ENCODE measurements at regions not wholly inside any gene's neighbourhood (a gene's known extent, or its start where the extent isn't known, plus 50 kb on each side); places are given as distances from the start of the nearest gene placed in this dataset.

DNA sequence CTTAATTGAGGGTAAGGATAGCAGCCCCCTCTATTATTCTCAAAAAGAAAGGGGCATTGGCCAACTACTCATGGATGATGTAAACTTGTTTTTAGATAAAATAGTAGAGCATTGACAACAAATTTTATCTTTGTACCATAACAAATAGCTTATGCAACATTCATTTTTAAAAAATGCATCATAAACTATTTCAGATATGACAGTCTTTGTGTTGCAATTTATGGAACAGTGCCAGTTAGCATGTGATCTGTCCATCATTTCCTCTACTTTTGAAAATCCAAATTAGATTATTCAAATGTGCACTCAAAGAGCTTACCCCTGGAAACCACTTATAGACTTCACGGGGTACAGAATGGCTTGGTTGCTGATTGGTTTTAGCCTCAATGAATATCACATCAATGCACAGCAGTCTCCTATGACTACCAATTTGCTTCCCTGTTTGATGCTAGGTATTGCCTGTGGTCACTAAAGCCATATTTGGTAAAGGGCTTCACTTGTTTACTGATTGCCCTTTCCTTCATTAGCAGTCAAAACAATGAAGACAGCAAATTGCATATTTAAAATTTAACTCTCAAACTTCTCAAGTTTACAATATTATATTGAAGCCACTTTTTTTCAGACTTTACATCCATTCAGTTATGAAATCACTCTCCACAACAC lies 274.9 kb upstream of the MGAT4C start:
- Mint-ChIP-seq H3K36me3 (ENCODE audit: low read depth) (no peaks in the 10 kb centered on the region), H3K27ac (no peak overlapping the region), H3K27me3 (ENCODE audit: low read depth) (no peaks in the 10 kb centered on the region), H3K4me3 (no peak overlapping the region), H3K4me1 (ENCODE audit: low read depth) (no peaks in the 10 kb centered on the region), H3K9me3 (peaks cover 10% of the 10 kb centered on the region)
- DNase-seq (ENCODE audit: low spot score): no peak

DNA sequence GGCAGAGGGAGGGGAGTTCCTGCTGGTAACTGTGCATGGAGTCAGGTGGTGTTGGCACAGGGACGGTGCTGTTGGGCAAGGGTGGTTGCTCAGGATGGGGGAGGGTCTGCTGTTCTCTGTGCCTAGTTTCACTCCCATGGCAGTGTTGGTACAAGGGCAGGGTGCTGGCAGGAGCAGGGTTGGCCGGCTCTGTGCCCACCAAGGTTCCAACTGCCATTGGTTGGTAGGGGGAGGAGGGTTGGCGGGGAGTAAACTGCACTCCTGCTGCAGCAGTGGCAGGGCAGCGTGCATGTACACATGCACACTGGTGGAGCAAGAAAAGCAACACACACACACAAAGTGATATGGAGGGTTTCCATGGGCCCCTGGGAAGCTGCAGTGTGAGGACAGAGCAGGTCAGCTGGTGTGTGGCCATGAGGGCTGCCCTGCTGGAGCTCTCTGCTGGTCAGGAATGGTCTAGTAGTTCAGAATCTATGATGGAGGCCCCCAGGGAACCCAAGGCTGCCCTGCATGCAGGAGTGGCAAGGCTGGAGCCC lies 269.9 kb upstream of the MGAT4C start:
- Mint-ChIP-seq H3K36me3 (ENCODE audit: low read depth) (no peaks in the 10 kb centered on the region), H3K27ac (no peak overlapping the region), H3K4me3 (no peak overlapping the region), H3K9me3 (peaks cover 41% of the 10 kb centered on the region), H3K4me1 (ENCODE audit: low read depth) (no peaks in the 10 kb centered on the region), H3K27me3 (ENCODE audit: low read depth) (no peaks in the 10 kb centered on the region)
- no peak for DNase-seq (ENCODE audit: low spot score)

DNA sequence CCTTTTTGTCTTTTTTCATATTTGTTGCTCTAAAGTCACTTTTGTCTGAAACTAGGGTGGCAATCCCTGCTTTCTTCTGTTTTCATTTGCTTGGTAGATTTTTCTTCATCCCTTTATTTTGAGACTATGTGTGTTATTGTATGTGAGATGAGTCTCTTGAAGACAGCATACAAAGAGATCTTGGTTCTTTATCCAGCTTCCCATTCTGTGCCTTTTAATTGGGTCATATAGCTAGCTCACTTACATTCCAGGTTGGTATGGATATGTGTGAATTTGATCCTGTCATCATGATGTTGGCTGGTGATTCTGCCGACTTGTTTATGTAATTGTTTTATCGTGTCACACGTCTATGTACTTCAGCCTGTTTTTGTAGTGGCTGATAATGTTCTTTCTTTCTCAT lies 267.7 kb upstream of the MGAT4C start:
- no peak for DNase-seq (ENCODE audit: low spot score)
- Mint-ChIP-seq H3K27me3 (ENCODE audit: low read depth) (no peaks in the 10 kb centered on the region), H3K27ac (no peak overlapping the region), H3K4me3 (no peak overlapping the region), H3K4me1 (ENCODE audit: low read depth) (no peaks in the 10 kb centered on the region), H3K36me3 (ENCODE audit: low read depth) (no peaks in the 10 kb centered on the region), H3K9me3 (peaks cover 41% of the 10 kb centered on the region)

DNA sequence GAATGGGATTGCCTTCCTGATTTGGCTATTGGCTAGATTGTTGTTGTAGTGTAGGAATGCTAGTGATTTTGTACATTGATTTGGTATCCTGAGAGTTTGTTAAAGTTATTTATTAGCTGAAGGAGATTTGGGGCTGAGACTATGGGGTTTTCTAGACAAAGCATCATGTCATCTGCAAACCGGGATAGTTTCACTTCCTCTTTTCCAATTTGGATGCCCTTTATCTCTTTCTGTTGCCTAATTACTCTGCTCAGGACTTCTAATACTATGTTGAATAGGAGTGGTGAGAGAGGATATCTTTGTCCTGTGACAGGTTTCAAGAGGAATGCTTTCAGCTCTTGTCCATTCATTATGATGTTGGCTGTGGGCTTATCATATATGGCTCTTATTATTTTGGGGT lies 265.7 kb upstream of the MGAT4C start:
- no peaks in the 10 kb centered on the region for H3K36me3 Mint-ChIP-seq (ENCODE audit: low read depth)
- H3K27me3 Mint-ChIP-seq (ENCODE audit: low read depth): no peaks in the 10 kb centered on the region
- no peak overlapping the region for H3K4me3 Mint-ChIP-seq
- H3K4me1 Mint-ChIP-seq (ENCODE audit: low read depth): no peaks in the 10 kb centered on the region
- H3K27ac Mint-ChIP-seq: no peak overlapping the region
- H3K9me3 Mint-ChIP-seq: peaks cover 33% of the 10 kb centered on the region
- no peak for DNase-seq (ENCODE audit: low spot score)

DNA sequence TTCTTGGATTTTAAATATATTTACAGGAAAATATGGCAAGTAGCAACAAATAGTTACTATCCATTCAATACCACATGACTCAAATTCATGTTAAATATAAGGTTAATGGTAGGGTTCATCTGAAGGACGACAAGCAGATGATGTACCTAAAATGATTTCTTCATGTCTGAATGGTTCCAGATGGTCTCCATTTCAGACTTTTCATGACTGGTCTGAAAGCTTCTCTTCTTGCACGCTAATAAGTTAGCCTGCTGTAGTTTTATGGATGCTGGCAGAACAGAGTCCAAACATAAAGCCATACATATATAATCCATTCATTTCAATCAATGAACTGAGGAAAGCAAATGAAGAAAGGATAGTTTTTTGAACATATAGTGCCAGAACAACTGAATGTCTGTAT lies 257.0 kb upstream of the MGAT4C start:
- no peak overlapping the region for H3K27ac Mint-ChIP-seq
- no peak overlapping the region for H3K4me3 Mint-ChIP-seq
- H3K9me3 Mint-ChIP-seq: peaks cover 13% of the 10 kb centered on the region
- no peaks in the 10 kb centered on the region for H3K36me3 Mint-ChIP-seq (ENCODE audit: low read depth)
- H3K4me1 Mint-ChIP-seq (ENCODE audit: low read depth): no peaks in the 10 kb centered on the region
- H3K27me3 Mint-ChIP-seq (ENCODE audit: low read depth): no peaks in the 10 kb centered on the region
- DNase-seq (ENCODE audit: low spot score): no peak

DNA sequence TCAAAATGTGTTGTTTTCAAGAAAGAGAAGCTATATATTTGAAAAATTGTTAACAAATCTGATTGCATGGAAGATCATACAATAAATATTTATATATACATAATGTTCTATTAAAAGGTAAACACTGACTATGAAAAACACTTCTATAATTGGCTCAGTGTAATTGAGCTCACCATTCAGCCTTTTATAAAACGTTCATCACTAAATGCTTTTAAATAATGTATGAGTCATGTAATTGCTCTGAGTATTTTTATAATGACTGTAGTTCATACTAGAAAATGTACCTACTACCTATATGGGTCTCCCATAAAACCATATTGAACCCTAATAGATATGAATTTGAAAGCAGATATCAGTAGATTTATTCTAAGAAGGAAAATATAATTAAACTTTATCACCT lies 240.4 kb upstream of the MGAT4C start:
- Mint-ChIP-seq H3K9me3 (peaks cover 8% of the 10 kb centered on the region), H3K4me1 (ENCODE audit: low read depth) (no peaks in the 10 kb centered on the region), H3K36me3 (ENCODE audit: low read depth) (no peaks in the 10 kb centered on the region), H3K27ac (no peak overlapping the region), H3K4me3 (no peak overlapping the region), H3K27me3 (ENCODE audit: low read depth) (no peaks in the 10 kb centered on the region)
- no peak for DNase-seq (ENCODE audit: low spot score)

DNA sequence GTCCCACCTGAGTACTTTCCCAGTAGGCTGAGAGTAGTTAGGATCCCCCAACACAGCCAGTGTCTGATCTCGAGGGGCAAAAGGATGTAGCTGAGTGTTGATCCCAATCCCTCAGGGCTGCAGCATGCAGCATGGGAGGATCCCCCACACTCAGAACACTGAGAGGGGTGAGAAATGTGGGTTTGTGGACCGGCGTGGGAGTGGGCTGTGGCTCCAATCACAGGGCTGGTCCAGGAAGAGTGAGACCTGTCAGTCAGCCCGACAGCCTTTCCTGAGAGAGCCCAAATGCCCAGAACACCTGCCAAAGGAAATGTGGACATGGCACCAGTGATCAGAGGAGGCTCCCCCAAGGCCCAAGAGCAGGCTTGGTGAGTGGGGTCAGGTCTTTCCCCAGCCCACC lies 228.3 kb upstream of the MGAT4C start:
- no peak for DNase-seq (ENCODE audit: low spot score)
- Mint-ChIP-seq H3K4me3 (no peak overlapping the region), H3K36me3 (ENCODE audit: low read depth) (no peaks in the 10 kb centered on the region), H3K9me3 (peaks cover 18% of the 10 kb centered on the region), H3K27me3 (ENCODE audit: low read depth) (no peaks in the 10 kb centered on the region), H3K4me1 (ENCODE audit: low read depth) (no peaks in the 10 kb centered on the region), H3K27ac (no peak overlapping the region)

DNA sequence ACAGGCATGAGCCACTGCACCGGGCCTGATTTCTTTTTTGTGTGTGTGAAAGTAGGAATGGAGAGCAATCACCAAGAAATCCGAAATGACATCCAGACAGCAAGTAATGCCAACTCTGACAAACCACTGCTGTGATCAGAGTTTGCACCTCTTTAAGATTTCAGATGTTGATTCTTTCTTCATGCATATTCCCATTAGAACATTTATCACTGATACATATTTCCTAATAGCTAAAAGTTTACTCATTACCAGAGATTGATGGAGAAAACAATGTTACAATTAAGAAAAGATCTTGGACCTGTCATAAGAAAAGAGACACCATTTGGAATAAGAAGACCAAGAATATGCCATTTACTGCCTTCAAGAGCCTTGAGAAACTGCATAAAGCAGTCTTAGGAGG lies 217.0 kb upstream of the MGAT4C start:
- no peaks in the 10 kb centered on the region for H3K36me3 Mint-ChIP-seq (ENCODE audit: low read depth)
- no peak overlapping the region for H3K27ac Mint-ChIP-seq
- no peaks in the 10 kb centered on the region for H3K4me1 Mint-ChIP-seq (ENCODE audit: low read depth)
- H3K9me3 Mint-ChIP-seq: peaks cover 20% of the 10 kb centered on the region
- H3K4me3 Mint-ChIP-seq: no peak overlapping the region
- H3K27me3 Mint-ChIP-seq (ENCODE audit: low read depth): no peaks in the 10 kb centered on the region
- no peak for DNase-seq (ENCODE audit: low spot score)

DNA sequence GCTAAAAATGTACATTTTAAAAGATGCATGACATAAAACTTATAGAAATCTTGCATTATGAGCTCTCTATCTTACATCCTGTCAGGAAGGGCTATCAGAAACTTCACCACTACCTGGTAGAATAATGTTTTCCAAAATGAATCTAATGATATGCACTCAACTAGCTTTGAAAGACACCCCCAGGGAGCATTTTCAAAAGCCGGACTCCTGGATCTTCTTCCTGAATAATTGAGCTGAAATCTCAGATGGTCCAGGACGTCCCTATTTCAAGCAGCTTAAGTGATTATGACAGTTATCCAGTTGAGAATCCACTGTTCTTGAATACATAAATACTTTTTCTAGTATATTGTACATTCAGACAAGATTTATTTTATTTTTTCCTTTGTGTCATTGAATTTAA lies 200.6 kb upstream of the MGAT4C start:
- H3K9me3 Mint-ChIP-seq: no peaks in the 10 kb centered on the region
- DNase-seq (ENCODE audit: low spot score): no peak
- H3K27ac Mint-ChIP-seq: no peak overlapping the region
- H3K4me3 Mint-ChIP-seq: no peak overlapping the region
- no peaks in the 10 kb centered on the region for H3K27me3 Mint-ChIP-seq (ENCODE audit: low read depth)
- H3K4me1 Mint-ChIP-seq (ENCODE audit: low read depth): no peaks in the 10 kb centered on the region
- no peaks in the 10 kb centered on the region for H3K36me3 Mint-ChIP-seq (ENCODE audit: low read depth)

DNA sequence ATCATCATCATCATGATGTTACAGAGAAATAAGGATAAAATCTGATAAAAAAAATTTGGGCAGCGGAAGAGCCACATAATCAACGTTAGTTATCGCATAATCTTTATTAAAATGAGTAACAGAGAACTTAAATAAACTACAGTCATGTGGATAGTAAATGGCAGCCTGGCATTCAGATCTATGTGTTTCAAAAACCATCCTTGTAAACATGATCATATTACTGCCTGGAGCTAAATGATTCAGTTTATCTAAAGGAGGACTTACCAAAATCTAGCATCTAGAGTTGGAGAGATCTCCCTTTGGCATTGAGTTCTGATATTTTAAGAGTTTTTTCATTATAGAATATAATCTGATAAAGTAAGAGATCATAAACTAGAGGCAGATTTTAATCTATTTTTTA lies 200.1 kb upstream of the MGAT4C start:
- Mint-ChIP-seq H3K27ac (no peak overlapping the region), H3K4me3 (no peak overlapping the region), H3K36me3 (ENCODE audit: low read depth) (no peaks in the 10 kb centered on the region), H3K4me1 (ENCODE audit: low read depth) (no peaks in the 10 kb centered on the region), H3K27me3 (ENCODE audit: low read depth) (no peaks in the 10 kb centered on the region), H3K9me3 (no peaks in the 10 kb centered on the region)
- DNase-seq (ENCODE audit: low spot score): no peak

DNA sequence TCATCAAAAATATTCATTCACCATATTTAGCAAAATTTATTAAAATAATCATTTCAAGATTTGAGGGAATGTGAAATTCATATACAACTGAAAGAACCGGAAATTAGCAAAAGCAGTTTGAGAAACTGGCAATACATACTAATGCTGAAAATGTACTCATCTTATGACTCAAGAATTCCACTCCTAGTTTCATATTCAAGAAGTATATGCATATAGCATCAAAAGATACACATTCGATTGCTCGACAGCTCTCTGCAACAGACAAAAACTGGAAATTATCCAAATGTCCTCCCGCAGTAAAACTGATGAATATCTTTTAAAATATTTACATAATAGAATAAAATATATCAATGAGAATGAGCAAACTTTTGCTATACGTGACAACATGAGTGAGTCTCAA lies 189.2 kb upstream of the MGAT4C start:
- H3K36me3 Mint-ChIP-seq (ENCODE audit: low read depth): no peaks in the 10 kb centered on the region
- no peaks in the 10 kb centered on the region for H3K4me1 Mint-ChIP-seq (ENCODE audit: low read depth)
- H3K9me3 Mint-ChIP-seq: peaks cover 9% of the 10 kb centered on the region
- DNase-seq (ENCODE audit: low spot score): no peak
- H3K27me3 Mint-ChIP-seq (ENCODE audit: low read depth): no peaks in the 10 kb centered on the region
- no peak overlapping the region for H3K27ac Mint-ChIP-seq
- H3K4me3 Mint-ChIP-seq: no peak overlapping the region

DNA sequence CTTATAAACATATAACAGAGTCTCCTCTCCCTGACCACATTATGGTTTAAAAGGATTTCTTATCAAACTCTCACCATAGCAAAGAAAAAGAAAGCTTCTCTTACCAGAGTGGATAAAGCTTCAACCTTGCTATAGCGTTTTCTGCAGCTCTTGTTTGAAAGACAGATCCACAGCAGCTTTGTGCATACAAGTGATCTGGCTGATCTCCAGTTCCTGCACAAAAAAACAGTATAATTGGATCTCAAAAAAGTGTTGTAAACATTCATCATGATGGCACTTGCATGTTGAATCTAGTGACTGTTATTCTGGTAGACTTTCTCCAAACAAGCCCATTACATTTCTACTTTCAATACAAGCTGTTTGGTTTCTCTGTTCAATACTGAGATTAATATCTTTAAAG lies 178.9 kb upstream of the MGAT4C start:
- Mint-ChIP-seq H3K4me3 (no peak overlapping the region), H3K4me1 (ENCODE audit: low read depth) (no peaks in the 10 kb centered on the region), H3K9me3 (peaks cover 20% of the 10 kb centered on the region), H3K27ac (no peak overlapping the region), H3K36me3 (ENCODE audit: low read depth) (no peaks in the 10 kb centered on the region), H3K27me3 (ENCODE audit: low read depth) (no peaks in the 10 kb centered on the region)
- no peak for DNase-seq (ENCODE audit: low spot score)

DNA sequence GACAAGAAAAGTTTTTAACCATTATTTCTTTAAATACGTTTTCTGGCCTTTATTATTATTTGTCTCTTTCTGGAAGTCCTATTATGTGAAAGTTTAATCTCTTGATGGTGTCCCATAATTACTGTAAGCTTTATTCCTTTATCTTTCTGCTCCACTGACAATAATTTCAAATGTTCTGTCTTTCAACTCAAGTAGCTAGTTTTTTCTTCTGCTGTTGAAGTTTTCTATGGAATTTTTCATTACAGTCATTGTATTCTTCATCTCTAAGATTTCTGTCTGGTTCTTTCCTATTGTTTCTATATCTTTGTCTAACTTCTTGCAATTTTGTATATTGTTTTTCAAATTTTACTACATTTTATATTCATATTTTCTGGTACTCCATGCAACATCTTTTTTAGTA lies 173.6 kb upstream of the MGAT4C start:
- H3K9me3 Mint-ChIP-seq: peaks cover 35% of the 10 kb centered on the region
- no peak overlapping the region for H3K4me3 Mint-ChIP-seq

DNA sequence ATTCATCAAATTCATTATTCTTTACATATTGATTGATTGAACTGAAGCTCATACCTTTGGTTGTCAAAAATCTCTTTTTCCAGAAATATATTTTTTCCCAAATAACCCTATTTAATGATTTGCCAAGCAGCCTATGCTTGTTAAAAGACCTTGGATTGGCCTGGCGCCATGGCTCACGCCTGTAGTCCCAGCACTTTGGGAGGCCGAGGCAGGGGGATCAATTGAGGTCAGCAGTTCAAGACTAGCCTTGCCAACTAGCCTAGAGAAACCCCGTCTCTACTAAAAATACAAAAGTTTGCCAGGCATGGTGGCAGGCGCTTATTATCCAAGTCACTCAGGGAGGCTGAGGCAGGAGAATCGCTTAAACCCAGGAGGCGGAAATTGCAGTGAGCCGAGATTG lies 165.1 kb upstream of the MGAT4C start:
- no peaks in the 10 kb centered on the region for H3K4me1 Mint-ChIP-seq (ENCODE audit: low read depth)
- no peaks in the 10 kb centered on the region for H3K36me3 Mint-ChIP-seq (ENCODE audit: low read depth)
- no peaks in the 10 kb centered on the region for H3K27me3 Mint-ChIP-seq (ENCODE audit: low read depth)
- H3K9me3 Mint-ChIP-seq: peaks cover 9% of the 10 kb centered on the region
- no peak overlapping the region for H3K27ac Mint-ChIP-seq
- DNase-seq (ENCODE audit: low spot score): no peak
- no peak overlapping the region for H3K4me3 Mint-ChIP-seq

More for the DNA sequence above, 173.6 kb upstream of the MGAT4C start:
- Mint-ChIP-seq H3K36me3 (ENCODE audit: low read depth) (no peaks in the 10 kb centered on the region), H3K27me3 (ENCODE audit: low read depth) (no peaks in the 10 kb centered on the region), H3K4me1 (ENCODE audit: low read depth) (no peaks in the 10 kb centered on the region), H3K27ac (no peak overlapping the region)
- no peak for DNase-seq (ENCODE audit: low spot score)

DNA sequence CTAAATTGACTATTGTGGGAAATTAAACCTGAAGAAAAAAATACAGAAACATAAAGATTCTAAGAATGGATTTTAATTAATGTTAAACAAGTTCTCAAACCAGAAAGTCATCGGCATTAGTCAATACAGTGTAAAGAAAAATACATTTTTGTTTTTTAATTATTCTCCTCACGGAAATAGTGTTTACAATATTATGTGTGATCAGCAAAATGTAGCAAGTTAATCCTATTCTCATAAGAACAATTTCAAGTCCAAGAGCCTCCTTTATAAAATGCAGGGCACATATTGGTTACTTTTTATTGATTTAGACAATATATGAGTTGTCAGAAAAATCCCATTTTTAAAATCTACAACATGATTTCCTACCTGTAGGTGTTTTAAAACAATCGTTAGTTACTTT lies 158.0 kb upstream of the MGAT4C start:
- no peaks in the 10 kb centered on the region for H3K4me1 Mint-ChIP-seq (ENCODE audit: low read depth)
- H3K27ac Mint-ChIP-seq: no peak overlapping the region
- no peaks in the 10 kb centered on the region for H3K36me3 Mint-ChIP-seq (ENCODE audit: low read depth)
- no peak for DNase-seq (ENCODE audit: low spot score)
- peaks cover 42% of the 10 kb centered on the region for H3K9me3 Mint-ChIP-seq
- H3K4me3 Mint-ChIP-seq: no peak overlapping the region
- no peaks in the 10 kb centered on the region for H3K27me3 Mint-ChIP-seq (ENCODE audit: low read depth)

All from T-helper 2 cell treated with Interferon-gamma antibody and Interleukin-4, amounts not matched to agents 5 μg/mL and 100 μg/mL, for 36 hours (primary cell).